AG20443 (cell line): ENCODE measurements at regions not wholly inside any gene's neighbourhood (a gene's known extent, or its start where the extent isn't known, plus 50 kb on each side); places are given as distances from the start of the nearest gene placed in this dataset.

Source experiments
- DNase-seq: peaks from one replicate; pipeline ENCODE4 v3.0.0; 2012; ENCODE audit warnings: low spot score, mixed read lengths

DNA sequence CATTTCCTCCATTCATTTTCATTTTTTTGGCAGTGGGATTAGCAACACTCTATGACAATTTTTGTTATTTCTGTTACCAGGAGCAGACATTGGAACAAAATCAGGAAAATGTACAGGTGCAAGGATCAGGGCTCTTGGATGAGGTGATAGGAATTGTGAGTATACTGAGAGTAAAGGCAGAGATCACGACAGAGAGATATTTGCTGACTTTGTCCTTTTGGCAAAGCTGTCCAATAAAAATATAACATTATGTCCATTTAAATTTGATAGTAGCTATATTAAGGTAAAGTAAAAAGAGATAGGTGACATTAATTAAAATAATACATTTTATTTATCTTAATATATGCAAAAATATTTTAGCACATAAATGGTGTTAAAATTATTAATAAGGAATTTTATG is 373.1 kb upstream of the GNPDA2 start:
- DNase-seq, result no peak

DNA sequence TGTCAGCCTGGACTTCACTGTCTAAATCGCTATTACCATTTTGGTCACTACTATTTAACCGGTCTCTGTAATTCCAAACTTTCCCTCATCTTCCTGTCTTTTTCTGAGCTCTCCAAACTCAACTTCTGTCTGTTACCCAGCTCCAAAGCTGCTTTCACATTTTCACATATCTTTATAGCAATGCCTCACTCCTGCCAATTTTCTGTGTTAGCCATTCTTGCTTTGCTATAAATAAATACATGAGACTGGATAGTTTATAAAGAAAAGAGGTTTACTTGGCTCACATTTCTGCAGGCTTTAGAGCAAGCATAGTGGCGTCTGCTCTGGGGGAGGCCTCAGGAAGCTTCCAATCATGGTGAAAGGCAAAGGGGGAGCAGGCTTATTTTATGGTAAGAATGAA is 368.3 kb upstream of the GNPDA2 start:
- no peak for DNase-seq

GRCh38 chr4:45082101-45082500 is 355.7 kb upstream of the GNPDA2 start:
- no peak for DNase-seq

GRCh38 chr4:45079616-45080015 is 353.3 kb upstream of the GNPDA2 start:
- DNase-seq, result no peak

- DNase-seq, result no peak
Observed at GRCh38 chr4:45078201-45078600, 351.8 kb upstream of the GNPDA2 start.

DNA sequence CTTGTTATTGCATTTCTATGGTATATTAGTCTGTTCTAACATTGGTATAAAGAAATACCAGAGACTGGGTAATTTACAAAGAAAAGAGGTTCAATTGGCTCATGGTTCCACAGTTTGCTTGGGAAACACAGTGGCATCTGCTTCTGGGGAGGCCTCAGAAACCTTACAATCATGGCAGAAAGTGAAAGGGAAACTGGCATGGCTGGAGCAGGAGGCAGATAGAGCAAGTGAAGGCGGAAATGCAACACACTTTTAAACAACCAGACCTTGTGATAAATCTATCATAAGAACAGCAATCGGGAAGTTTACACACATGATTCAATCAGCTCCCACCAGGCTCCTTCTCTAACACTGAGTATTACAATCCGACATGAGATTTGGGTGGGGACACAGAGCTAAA is 346.6 kb upstream of the GNPDA2 start:
- no peak for DNase-seq

DNA sequence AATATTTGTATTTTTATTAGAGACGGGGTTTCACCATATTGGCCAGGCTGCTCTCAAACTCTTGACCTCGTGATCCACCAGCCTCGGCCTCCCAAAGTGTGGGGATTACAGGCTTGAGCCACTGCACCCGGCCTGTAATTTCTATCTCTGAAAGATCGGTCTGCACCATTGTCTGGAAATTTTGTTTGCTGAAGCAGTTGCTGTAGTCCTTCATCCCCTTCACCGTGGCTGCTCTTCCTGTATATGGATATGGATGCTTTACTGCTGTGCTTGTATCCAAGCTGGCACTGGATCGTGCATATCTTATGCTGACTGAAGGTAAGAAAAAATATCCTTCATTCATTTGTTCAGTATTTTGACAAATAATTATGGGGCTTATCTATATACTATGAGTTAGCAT is 338.4 kb upstream of the GNPDA2 start:
- no peak for DNase-seq

DNA sequence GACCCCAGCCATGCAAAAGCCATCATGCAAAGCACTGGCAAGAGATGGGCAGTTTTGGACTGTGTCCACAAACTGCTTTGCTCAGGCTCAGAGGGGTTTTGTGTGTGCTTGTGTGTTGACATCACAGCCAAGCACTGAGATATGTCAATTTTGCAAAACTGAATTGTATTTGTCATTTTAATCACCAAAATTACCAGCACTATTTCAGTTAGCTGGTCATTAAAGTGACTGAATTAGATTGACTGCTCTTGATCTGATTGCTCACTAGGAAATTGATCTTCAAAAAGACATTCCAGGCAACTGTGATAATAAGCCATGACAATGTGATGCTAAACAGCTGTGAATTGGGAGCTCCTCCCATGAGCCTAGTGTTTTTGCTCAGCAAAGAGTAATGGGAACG is 337.3 kb upstream of the GNPDA2 start:
- DNase-seq, result no peak

GRCh38 chr4:45062935-45063545 is 336.7 kb upstream of the GNPDA2 start:
- no peak for DNase-seq

DNA sequence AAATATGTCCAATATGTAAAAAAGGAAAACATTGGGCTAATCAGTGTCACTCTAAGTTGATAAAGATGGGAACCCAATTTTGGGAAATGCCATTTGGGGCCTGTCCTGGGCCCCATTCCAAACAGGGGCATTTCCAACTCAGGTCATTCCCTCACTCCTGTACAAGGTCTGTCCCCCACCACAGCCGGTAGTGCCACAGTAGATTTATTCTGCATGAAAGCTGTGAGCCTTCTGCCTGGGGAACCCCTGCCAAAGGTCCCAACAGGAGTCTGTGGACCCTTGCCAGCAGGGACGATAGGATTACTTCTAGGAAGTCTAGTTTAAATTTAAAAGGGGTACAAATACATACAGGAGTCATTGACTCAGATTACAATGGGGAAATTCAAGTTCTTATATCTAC is 317.6 kb upstream of the GNPDA2 start:
- DNase-seq, result no peak

DNA sequence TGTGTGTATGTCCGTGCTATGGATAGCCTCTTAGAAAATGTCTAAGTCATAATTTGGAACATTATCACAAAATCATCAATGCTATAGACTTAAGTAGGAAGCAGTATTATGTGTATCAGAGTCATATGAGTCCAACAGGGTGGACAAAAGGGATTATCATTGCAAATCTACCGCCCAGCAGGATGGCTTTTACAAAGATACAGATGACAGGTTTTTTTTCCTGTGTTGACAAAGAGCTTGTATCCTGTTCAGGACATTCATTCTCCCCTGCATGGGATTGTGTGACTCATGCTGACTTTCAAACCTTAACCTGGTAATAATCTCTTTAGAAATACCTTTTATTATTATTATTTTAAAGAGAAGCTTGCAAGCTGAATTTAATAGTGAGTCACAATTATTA is 310.3 kb upstream of the GNPDA2 start:
- no peak for DNase-seq

GRCh38 chr4:45033676-45034419 is 307.5 kb upstream of the GNPDA2 start:
- no peak for DNase-seq

- no peak for DNase-seq
Observed at GRCh38 chr4:45030059-45030458, 303.7 kb upstream of the GNPDA2 start.

GRCh38 chr4:45007508-45007907 is 281.2 kb upstream of the GNPDA2 start:
- DNase-seq, result no peak

DNA sequence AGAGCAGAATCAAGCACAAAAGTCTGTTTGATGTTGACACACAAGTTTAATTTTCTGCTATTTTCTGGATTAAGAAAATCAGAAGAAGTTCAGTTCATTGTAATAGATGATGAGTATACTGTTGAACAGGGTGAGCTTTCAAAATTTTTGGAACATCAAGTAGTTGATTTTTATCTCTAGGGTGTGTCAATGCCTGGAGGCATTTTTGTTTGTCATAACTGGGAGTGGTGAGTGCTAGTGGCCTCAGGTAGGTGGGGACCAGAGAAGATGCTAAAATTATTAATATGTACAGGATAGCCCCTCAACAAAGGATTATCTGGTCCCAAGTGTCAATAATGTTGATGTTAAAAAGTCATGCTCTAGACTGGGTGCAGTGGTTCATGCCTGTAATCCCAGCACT is 279.7 kb upstream of the GNPDA2 start:
- DNase-seq, result no peak

DNA sequence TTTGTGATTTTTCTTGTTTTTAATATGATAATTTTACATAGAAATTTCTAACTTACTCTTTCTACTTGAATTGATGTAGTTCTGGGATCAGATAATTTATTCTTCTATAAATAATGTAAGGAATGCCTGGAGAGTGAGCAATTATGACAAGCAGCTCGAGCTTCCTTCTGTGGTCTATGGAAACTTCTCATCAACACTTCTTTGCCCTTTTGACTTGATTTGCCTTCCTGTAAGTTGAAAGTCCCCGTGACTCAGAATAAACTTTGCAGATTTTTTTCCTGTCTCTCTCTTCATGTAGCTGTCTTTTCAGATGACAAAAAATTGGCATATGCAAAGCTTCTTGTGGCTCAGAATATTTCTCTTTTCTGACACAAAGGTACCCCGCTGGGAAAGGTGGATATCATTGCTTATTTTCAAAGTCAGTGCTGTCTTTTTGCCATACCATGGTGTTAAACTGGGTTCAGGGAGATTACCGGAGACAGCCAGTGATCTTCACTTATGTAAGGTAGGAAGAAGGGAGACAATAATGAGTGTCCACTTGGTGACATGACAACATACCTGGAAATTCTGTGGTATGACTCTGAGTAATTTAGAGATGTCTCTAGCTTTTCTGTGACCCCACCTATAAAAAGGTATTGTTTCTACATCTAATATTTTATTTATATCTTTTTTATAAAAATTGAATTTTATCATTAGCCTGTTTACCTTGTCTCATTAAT is 278.6 kb upstream of the GNPDA2 start:
- DNase-seq, result no peak

- no peak for DNase-seq
Observed at GRCh38 chr4:45004326-45004725, 278.0 kb upstream of the GNPDA2 start.

DNA sequence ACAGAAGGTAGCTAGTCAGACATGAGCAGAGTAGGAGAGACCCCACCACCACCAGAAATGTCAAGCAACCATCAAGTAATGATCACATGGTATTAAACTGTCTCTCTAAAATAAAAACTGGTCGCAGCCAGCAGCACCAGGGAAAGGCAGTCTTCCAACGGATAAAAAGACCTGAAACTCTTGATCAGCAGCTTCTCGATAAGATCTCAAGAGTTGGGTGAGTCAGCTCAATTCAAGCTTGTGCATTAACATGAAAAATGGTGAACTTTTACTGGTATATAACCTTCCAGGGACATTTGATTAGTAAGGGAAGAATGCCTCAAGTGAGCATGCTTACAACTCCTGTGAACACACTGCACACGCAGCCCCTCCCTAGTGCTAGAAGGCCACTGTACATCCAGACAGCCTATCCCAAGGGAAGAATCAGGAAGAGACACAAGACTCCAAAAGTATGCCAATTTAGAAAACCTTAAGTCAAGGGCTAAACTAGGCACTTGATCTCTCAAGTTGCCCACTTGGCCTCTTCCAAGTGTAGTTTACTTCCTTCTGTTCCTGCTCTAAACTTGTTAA is 270.0 kb upstream of the GNPDA2 start:
- DNase-seq, result no peak

GRCh38 chr4:44988011-44988410 is 261.7 kb upstream of the GNPDA2 start:
- no peak for DNase-seq

DNA sequence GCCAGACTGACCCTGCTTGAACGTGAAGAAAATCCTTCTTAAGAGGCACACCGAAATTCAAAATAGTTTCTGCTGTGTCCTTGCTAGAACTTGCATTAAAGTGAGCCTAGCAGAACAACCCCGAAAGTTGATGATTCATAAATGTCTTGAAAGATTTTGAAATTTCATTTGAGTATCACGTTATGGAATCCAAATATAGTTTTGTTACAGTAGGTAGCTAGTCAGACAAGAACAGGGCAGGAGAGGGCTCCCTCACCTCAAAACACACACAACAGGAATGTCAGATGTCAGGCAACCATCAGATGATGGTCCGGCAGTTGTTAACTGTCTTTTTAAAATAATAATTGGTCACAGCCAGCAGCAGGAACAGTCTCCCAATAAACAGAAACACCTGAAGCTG is 259.6 kb upstream of the GNPDA2 start:
- DNase-seq, result no peak

DNA sequence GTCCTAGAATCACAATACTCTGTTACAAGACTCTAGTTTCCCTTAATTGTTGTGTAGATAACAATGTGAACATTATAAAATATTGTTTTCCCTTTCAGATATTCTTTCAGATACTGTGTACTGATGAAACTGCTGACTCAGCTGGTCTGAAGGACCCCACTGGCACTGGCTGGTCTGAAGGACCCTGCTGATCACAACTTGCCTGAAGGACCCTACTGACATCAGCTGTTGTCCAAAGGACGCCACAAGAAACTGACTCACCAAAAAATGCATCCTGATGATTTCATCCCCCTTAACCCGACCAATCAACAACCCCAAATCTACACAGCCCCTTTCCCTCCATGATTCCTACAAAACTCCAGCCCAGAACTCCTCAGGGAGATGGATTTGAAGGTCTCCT is 258.8 kb upstream of the GNPDA2 start:
- DNase-seq, result no peak

DNA sequence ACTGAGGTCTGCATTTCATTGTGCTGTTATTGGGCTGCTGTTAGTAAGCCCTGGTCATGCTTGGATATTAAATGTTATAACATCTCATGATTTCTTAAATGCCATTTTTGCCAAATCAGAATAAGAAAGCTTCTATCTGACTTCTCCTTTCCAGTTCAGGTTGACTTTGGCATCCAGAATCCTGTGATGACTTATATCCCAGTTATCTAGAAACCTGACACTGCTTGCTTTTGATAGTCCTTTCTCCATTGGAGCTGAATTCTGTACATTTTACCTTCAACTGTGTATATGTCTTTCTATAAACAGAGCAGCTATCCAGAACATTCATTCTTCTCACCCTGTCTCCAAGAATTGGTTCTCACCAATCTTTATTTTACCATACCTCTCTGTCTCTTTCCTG is 257.7 kb upstream of the GNPDA2 start:
- DNase-seq, result no peak

DNA sequence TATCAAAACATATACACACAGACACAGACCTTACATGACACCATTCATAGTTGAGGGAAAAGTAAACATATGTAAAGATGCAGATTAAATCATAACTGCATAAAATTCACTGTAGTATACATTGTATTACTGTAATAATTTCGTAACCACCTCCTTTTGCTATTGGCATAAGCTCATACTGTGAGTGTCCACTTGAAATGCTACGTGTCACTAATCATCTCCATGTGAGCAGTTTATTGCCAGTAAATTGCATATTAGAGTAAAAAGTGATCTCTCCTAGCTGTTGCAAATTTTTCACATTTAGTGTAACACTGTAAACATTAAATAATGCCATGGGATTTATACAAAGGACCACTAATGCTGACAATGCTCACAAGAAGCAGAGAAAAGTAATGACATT is 256.7 kb upstream of the GNPDA2 start:
- no peak for DNase-seq
